GM21619 (cell line): ENCODE measurements at regions not wholly inside any gene's neighbourhood (a gene's known extent, or its start where the extent isn't known, plus 50 kb on each side); places are given as distances from the start of the nearest gene placed in this dataset.

Experiments used
- ATAC-seq: cut with Tn5 transposase; IDR thresholded peaks from one replicate; pipeline ENCODE4 v1.9.1; 2021; ENCODE audit not compliant: unreplicated experiment

DNA sequence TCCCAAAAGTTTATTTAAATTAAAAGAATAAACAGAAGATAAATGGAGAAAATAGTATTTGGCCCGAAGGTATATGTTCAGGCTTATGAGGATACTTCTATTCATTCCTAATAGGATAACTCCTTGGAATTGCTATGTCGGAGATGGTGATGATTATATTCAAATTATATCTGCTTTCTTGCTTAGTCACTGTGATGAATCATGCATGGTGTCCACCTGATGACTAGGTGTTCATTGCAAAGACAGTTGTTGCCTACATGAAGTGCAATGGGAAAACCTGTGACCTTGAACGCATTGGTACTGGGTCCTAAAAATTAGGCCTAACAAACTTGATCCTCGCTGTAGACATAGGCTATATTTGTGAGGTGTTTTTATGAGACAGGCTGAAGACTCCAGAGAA is 617.3 kb upstream of the ZEB2 start:
- no peak for ATAC-seq

DNA sequence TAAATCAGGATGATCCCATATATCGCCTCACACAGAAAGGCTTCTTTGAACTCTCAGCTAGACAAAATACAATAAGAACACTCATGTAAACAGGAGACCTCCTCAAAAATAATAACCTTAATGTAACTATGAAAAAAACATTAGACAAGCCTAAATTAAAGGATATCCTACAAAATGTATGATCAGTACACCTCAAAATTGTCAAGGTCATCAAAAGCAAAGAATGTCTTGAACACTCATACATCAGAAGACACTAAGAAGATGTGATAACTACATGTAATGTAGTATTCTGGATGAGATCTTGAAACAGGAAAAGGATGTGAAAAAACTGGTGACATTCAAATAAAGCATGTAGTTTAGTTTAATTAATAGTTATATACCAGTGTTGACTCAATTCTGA is 616.8 kb upstream of the ZEB2 start:
- no peak for ATAC-seq

DNA sequence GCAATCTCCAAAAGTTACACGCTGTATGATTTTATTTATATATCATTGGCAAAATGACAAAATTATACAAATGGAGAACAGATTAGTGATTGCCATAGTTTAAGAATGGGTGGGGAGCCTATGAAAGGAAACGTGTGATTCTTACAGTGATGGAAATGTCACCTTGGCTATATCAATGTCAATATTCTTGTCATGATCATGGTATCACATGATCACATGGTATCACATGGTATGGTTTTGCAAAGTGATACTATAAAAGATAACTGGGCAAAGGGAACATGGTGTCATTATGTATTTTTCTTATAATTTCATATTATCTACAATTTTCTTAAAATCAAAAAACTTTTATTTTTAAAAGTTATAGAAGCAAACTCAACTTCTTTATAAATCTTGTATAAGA is 606.2 kb upstream of the ZEB2 start:
- no peak for ATAC-seq

DNA sequence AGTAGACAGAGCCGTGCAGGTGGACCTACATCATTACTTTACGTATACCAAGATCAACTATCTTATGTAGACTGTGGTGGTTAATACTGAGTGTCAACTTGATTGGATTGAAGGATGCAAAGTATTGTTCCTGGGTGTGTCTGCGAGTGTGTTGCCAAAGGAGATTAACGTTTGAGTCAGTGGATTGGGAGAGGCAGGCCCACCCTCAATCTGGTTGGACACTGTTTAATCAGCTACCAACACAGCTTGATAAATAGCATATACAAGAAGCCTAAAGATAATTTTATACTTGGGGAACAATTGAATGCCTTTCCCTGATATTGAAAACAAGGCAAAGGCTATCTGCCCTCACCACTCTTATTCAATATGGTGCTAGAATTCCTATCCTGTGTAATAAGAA is 604.2 kb upstream of the ZEB2 start:
- no peak for ATAC-seq

DNA sequence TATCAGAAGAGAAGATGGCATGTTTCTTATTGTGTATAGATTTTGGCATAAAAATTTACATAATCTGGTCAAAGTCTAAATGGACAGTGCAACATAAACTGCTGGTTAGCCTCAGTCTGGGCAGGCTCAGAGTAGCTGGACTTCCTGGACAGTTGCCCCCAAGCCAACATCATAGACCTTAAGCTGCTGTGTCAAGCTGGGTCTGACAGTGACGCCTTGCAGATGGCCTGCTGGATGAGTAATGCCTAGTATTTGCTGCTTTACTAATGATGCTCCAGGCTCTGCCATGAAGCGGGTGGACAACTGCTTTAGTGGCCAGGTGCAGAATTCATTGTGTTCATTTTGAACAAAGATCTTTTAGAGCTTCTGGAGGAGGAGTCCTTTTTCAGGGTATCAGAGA is 603.7 kb upstream of the ZEB2 start:
- no peak for ATAC-seq

DNA sequence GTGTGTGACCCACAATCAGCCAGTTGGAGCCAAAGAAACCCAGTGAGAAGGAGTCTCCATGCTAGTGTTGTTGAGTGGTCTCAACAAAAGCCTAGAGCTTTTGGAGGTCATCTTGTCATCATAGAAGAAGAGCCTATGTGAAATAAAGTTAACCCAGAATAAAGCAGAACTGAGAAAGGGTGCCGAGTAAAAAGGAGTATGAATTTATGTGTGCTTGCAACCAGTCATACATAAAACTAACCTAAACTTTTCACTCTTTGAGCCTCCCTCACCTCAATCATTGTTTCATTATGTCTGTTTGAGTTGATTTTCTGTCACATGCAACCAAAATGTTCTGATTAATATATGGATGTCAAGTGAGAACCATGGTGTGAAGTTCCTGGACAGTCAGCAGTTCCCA is 599.3 kb upstream of the ZEB2 start:
- peak; percentile 70 for ATAC-seq

DNA sequence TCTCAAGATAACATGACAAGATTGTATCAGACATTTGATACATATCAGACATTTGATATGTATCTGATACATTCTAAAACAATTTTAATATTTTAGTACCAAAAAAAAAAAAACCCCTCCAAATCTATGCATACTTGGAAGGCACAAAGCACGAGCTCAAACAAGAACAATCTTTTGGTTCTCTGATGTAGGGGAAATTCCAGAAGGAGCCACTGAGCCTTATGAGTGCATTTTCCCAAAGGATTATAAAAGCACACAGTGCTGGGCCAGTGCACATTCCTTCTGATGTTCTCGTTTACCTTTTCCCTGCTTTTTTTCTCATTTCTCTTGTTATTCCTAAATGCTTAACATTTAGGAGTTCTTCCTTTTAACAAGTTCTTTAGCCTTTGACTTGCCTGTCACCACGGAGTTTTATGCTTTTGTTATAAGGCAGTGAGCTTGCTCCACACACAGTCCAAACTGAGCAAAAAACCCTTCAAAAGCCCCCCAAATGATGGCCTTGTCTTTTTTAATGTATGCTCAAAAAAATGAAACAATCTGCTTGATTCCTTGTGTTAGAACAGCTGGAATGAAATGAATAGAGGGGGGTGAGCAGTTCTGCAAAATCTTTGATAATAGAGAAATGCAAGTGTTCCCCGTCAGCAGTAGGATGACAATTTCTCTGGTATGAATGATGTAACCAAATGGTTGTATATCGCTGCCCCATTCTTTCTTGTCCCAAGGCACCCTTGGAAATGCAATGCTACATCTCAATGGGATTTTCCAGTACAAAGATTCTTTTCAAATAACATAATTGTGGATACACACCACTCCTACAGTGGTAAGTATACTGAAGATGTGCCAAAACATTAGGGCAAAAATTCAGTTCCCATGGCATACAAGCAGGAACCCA is 597.2 kb upstream of the ZEB2 start:
- ATAC-seq, result no peak

DNA sequence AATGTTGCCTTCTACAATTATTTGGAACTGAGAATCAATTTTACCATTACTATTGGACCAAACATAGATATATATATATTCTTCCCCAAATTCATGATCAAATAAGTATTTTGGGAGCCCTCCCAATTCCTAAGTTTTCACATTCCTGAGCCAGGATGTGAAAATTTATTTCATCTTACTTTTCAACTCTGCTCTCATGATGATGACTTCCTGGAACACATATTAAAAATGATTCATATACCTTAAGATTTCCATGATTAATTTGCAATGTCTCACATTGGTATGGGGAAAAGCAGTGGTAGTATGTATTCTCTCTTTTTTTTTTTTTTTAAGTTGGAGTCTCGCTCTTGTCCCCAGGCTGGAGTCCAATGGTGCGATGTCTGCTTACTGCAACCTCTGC is 596.1 kb upstream of the ZEB2 start:
- ATAC-seq, result no peak

DNA sequence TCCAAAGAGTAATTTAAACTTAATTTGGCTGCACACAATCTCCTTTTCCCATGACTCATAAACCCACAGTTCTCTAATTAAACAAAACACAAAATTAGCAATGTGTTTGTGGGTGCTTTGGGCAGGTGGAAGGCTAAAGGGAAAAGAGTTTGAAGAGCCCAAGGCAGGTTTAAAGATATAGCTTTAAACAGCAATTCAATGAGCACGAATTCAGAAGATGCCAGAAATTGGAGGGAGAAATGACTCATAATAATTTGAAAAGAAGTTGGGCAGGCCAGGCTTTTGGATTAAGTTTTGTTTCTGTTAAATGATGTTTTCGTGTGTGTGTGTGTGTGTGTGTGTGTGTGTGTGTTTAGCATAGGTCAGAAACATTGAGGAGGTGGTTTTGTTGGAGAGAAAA is 594.8 kb upstream of the ZEB2 start:
- ATAC-seq, result no peak

DNA sequence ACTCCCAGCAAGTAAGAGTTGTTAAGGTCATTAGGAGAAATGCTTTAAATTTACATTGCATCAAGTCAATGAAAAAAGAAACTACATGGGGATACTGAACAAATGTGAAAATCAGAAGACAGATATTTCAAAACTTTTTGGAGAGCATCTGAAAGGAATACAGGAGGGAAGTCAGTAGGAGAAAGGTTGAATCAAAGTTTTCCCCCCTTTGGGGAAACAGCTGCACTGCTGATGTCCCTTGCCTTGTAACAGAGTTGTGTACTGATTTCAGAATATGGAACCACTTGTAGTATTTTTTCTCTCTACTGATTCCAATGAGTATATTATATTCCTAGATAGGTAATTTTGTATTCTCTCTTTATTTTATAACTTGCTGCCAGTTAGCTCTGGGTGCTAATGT is 592.5 kb upstream of the ZEB2 start:
- no peak for ATAC-seq

DNA sequence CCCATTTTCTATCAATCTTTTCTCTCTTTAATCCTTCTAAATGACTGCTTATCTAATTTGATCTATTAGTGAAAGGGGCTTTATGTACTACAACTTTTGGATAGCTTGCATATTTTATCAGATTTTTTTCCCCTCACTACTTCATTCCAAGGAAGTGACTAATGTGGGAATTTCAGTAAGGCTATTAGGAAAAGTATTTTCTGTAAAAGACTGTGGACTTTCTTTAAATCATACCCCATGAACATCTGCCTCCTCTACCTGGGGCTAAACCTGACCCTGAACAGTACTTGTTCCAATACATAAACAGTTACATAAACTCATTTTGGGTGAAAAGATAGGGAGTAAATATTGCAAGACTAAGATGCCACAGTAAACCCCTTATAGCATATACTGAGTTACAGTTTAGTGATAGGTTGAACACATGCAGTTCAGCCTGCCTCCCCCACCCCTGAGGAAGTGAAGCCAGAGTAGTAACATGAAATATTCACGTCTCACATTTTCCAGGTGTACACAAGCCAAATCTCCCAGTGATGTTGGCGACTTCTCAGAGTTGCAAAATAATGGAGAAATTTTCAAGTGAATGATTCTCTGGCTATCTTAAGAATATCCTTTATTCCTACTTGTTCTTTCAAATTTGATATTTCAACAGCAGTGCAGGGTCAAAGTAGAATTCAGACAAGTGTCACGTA is 590.9 kb upstream of the ZEB2 start:
- no peak for ATAC-seq

DNA sequence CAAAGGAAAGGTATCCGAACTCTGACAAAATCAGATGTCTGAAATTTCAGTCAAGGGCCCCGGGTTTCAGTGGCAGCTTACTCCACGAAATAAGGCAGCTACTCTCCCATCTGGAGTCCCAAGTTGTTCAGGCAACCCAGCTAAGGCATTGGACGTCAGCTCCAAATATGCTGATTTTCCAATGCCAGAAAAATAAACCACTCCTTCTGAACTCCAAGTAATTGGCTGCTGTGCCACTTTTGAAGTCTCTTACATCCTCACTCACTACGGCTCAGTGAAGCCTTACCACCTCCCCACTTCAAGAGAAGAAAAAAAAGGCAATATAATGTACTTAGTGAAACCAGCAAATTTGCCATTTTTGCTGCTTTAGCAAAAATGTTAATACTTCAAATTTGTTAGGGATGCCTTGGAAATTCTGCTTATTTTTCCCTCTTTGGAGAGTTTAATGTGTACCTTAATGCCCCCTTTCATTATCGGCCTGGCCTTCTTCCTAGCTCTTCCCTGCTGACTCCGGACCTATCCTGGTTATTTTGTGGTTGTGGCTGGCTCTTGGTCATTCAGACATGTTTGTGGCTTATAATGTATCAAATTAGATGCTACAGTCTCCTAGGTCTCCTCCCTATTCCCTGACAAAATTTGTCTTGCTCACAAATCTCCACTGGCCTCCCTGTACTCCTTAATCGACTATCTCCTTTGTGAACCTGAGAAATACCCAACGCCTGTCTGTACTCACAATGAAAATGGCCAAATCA is 589.2 kb upstream of the ZEB2 start:
- no peak for ATAC-seq

DNA sequence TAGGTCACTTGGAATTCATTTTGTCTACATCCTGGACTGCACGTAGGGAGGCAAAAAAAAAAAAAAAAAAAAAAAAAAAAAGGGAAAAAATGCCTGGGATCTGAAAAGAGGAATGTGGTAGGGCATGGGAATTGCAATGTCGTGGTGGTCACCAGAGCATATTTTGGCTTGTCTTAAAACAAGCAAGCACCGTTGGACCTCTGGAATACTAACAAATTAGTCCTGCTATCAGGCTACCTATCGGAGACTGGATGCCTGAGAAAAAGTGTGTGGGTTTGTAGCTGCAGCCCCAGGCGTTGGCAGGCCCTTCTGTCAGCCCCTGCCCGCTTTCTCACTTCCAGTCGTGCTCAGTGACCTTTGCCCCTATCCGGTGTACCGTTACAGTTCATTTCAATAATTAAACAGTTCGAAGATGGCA is 588.5 kb upstream of the ZEB2 start:
- ATAC-seq, result no peak

DNA sequence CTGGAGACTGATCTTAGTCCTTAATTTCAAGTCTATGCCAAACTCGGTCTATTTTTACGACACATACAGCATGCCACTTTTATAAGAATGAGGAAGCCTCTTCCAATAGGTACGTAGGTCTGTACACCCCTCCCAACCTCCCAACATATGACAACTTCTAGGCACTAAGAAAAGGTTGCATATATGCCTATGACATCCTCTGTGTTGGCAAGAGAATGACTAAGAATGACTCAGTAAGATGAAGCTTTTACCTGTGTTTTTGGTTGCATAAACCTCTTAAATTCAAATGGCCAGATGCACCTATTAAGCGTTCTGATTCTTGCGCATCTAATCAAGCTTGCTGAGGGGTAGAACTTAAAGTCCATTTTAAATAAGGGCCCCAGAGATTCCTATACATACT is 586.4 kb upstream of the ZEB2 start:
- no peak for ATAC-seq

DNA sequence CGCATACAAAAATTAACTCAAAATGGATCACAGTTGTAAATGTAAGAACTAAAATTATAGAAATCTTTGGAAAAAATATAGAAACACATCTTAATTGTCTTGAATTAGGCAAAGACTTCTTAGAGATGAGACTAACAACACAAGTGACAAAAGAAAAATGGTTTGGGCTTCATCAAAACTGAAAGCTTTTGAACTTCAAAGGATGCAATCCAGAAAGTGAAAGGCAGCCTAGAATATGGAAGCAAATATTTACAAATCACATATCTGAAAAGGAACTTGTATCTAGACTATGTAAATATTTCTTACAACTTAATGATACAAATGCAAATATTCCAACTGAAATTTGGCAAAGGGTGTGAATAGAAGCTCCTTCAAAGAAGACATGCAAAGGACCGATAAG is 582.8 kb upstream of the ZEB2 start:
- no peak for ATAC-seq

DNA sequence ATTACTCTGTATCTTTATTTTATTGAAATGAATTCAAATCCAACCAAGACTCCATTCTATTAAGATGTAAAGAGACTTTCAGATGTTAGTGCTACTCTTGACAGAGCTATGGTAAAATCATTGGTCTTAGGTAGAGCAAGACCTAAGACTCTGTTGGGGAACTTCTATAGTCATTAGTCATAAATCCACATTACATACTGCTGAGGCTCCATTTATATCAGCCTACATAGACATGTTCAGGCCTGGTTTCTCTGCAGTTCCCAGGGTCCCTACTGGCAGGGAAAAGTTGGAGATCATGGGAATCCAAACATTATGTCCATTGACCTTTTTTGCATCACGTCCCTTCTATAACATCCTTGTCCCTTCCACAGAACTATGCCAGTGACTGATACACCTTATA is 580.4 kb upstream of the ZEB2 start:
- no peak for ATAC-seq

DNA sequence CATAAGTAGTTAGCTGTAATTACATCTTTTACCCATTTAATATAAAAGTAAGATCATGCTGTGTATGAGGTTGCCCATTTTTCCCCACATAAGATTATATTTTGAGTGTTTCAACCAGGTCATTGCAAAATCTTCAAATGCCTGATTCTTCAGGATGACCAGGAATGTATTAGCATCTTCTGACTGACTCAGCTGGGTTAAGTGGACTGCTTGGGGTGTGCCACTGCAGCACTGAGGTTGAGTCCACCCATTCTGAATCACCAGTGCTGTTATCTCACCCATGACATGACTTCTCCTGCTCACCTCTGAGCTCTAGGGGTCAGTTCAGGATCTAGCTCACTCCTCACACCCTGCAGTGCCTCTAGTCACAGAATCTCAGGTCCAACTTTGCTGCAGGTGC is 576.7 kb upstream of the ZEB2 start:
- no peak for ATAC-seq

DNA sequence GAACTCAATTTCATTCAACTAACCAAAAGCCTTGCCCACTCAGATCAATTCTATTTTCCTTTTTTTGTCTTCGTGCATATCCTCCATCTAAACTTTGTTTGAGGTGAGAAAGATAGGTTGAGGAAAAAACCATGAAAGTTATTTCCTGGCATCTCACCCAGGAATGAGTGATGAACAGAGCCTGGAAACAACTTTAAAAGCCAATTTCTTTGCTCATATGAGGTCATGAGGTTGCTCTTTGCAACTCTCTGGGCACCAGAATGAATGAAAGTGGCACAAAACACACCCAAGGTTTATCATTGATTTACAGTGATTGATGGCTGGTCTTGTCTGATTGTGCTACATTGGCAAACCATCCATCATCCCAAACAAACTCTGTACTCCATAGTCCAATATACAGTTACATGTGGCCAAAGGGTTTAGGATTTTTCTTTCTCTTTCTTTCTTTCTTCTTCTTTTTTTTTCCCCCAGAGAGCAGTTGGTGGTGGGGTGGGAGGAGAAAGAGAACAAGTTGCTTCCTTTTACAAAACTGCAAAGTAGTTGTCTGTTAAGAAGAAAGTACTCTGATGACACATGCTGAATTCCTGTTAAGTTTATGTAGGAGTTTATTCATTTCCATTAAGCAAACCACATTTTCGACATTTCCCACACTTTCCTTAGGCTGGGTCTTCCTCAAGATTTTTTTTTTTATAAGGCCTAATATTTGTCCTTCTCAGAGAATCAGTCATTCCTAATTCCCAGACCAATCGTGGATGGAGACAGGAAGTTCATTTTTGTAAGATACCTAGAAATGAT is 575.9 kb upstream of the ZEB2 start:
- ATAC-seq, result no peak

DNA sequence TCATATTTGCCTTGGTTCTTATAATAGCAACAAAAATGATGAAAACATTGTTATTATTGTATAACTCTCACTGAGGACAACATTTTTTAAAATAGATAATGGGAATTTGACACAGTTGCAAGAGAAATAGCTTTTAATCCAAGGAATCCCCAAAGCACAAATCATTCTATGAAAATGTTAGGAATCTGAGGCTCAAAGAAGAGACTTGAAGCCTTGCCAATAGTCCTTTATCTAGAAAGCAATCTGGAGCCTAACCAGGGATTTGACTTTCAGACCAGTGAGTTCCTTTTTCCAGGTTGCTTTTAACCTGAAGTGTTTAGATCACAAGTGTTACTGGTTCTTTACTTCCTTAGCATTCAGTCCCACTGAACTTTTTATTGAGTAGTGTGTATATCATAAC is 574.5 kb upstream of the ZEB2 start:
- ATAC-seq, result no peak

DNA sequence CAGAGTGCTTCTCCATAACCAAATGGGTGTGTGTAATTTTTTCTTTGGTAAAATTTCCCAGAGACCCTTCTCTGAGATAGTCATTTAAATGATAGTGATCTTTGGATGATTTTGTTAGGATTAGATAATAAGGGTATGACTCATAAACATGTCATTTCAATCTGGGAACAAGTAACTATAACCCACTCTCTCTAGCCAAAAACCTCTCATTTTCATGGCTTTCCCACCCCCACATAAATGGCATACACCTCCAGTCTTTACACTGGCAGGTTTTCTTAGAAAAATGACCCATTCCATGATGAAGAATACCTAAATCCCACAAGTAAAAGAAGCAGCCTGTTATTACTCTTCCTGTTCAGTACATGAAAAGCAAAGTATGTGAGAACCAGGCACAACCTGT is 572.0 kb upstream of the ZEB2 start:
- no peak for ATAC-seq
